Fibroblast of pulmonary artery (primary cell): ENCODE measurements at regions not wholly inside any gene's neighbourhood (a gene's known extent, or its start where the extent isn't known, plus 50 kb on each side); places are given as distances from the start of the nearest gene placed in this dataset.
"Not testable (repeated sequence)": the region's sequence is repeated elsewhere in the genome, so short reads cannot be mapped to it uniquely, and the experiment has no call there.

Experiments used
- DNase-seq: peaks from one replicate; pipeline ENCODE4 v3.0.0-alpha.2; 2010; ENCODE audit warnings: low read depth
- H3K4me3 ChIP-seq: replicated peaks from 2 replicates; pipeline ENCODE4 v1.5.1; 2011; ENCODE audit warnings: low read depth, mild to moderate bottlenecking, control low read depth, low read length, moderate library complexity
- CTCF ChIP-seq: IDR thresholded peaks from 2 replicates; pipeline ENCODE4 v1.5.1; 2011; ENCODE audit warnings: mild to moderate bottlenecking, control low read depth, low read length, inconsistent platforms; ENCODE audit errors: missing control alignments

DNA sequence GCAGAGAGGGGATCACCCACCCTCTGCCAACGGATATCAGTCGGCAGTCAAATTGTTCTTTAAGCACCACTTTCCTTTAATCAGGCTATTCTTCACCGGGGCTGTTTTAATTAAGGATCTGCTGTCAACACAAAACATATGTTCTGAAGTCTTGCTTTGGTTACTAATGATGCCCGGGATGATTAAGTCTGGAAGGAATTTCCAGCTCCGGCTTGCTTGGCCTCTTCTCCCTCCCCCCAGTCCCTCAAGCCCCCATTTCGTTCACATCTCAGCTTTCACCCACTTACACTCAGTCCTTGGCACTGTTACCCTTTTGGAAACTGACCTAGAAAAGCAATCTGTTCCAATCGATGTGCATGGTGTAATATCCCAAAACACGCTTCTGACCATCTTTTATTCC, 74.7 kb downstream of the MSX2 start:
- TF ChIP-seq CTCF, result no peak
- DNase-seq, result no peak
- H3K4me3 ChIP-seq, result no peak overlapping the region

DNA sequence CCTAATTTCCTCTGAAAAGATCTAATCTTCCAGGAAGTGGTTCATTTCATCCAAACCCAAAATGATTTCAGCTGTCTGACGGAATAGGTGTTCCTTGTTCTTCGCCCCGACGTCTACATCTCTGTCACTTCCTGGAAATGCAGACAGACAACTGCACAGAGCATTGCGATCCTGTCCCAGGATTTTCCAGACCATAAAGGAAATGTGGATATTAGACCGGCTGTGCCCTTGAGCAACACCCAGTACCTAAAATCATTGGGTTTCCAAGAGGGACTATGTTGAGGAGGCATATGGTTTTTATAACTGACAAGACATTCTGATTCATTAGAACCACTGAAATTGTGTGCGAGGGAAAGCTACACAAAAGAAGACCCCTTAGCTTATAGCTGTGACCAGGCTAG, 74.2 kb downstream of the MSX2 start:
- no peak overlapping the region for H3K4me3 ChIP-seq
- no peak for TF ChIP-seq CTCF
- DNase-seq, result no peak

GRCh38 chr5:174796711-174797192, 72.4 kb downstream of the MSX2 start:
- H3K4me3 ChIP-seq, result no peak overlapping the region
- no peak for DNase-seq
- TF ChIP-seq CTCF, result no peak

DNA sequence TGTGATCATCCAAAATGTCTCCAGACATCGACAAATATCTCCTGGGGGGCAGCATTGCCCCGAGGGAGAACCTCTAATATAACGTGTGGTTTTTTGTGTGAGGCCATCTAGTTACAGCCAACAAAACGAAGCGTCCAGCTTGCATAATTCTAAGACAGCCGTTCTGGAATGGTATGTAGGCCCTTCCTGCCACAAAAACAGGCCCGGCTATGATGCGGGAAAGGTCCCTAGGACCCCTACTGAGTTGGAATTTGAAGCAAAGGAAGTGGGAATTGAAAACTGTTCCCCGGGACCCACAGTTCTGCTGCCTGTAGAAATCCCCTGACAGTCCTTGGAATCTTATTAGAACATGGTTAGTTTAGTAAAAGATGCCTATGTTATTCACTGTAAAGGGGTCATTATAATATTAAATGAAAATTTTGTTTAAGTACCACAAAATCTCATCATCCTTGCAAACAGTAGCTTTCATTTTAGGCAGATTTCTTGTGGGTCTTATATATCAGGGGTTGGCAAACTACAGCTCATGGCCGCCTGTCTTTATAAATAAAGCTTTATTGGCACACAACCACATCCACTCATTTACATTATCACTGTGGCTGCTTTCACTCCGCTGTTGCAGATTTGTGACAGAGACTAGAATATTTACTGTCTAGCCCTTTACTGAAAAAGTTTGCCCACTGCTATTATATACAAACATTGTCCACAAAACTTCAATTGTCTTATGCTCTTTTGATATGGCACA, 70.7 kb downstream of the MSX2 start:
- no peak overlapping the region for H3K4me3 ChIP-seq
- no peak for TF ChIP-seq CTCF
- no peak for DNase-seq

GRCh38 chr5:174793684-174794328, 69.4 kb downstream of the MSX2 start:
- DNase-seq, result peak; percentile 49
- TF ChIP-seq CTCF, result peak; percentile 65
- H3K4me3 ChIP-seq, result no peak overlapping the region

DNA sequence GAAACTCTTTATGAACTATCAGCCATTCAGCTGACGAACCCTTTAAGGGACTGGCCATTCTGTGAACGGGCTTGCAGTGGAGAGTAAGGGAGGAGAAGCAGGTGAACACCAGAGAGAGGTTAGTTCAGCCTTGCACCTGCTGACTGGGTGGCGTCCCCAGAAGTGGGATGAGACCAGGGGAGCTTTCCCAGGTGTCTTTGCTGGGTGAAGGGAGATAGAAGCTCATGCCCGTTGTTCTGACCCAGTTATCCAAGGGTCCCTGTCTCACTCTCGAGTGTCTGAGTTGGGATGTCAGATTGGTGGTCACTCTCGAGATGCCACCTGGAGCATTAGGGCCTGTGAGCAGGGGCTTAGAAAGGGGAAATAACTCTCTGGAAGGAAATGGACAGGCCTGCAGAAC, 68.7 kb downstream of the MSX2 start:
- no peak for DNase-seq
- no peak overlapping the region for H3K4me3 ChIP-seq
- no peak for TF ChIP-seq CTCF

- H3K4me3 ChIP-seq, DNase-seq: not testable (repeated sequence)
Measured at GRCh38 chr5:174792265-174792664, 67.9 kb downstream of the MSX2 start.
